Neural progenitor cell (in vitro differentiated cells): ENCODE measurements at regions not wholly inside any gene's neighbourhood (a gene's known extent, or its start where the extent isn't known, plus 50 kb on each side); places are given as distances from the start of the nearest gene placed in this dataset.

Experiments
- DNase-seq: peaks from one replicate; pipeline ENCODE4 v3.0.0-alpha.2; 2016; ENCODE audit warnings: low spot score
- H2AFZ ChIP-seq: fragments of 200-600 bp; sonication (generic); replicated peaks from 2 replicates; pipeline ENCODE4 v1.6.1; 2016; ENCODE audit warnings: antibody characterized with exemption
- H3F3A ChIP-seq: fragments of 200-600 bp; sonication (generic); 2 replicates; pipeline ENCODE4 v1.6.1; 2016; ENCODE audit warnings: antibody characterized with exemption, low read depth
- H3K27ac ChIP-seq: fragments of 200-600 bp; sonication (generic); 2 replicates; pipeline ENCODE4 v1.5.1; 2016; ENCODE audit warnings: mild to moderate bottlenecking
- H3K27me3 ChIP-seq: fragments of 200-600 bp; sonication (generic); 2 replicates; pipeline ENCODE4 v1.6.1; 2016; ENCODE audit warnings: mild to moderate bottlenecking, moderate library complexity
- H3K36me3 ChIP-seq: fragments of 200-600 bp; sonication (generic); 2 replicates; pipeline ENCODE4 v1.5.1; 2016
- H3K4me1 ChIP-seq: fragments of 200-600 bp; sonication (generic); 2 replicates; pipeline ENCODE4 v1.6.1; 2016; ENCODE audit warnings: mixed run types
- H3K4me2 ChIP-seq: fragments of 200-600 bp; sonication (generic); 2 replicates; pipeline ENCODE4 v1.6.1; 2016
- H3K4me3 ChIP-seq: fragments of 200-600 bp; sonication (generic); 2 replicates; pipeline ENCODE4 v1.5.1; 2016
- H3K79me2 ChIP-seq: fragments of 200-600 bp; sonication (generic); 2 replicates; pipeline ENCODE4 v1.6.1; 2016; ENCODE audit warnings: low read depth
- H3K9ac ChIP-seq: fragments of 200-600 bp; sonication (generic); 2 replicates; pipeline ENCODE4 v1.6.1; 2016
- H3K9me3 ChIP-seq: fragments of 200-600 bp; sonication (generic); 2 replicates; pipeline ENCODE4 v1.5.1; 2016; ENCODE audit warnings: low read depth
- H4K20me1 ChIP-seq: fragments of 200-600 bp; sonication (generic); 2 replicates; pipeline ENCODE4 v1.6.1; 2016; ENCODE audit warnings: low read depth
- H3K27ac Mint-ChIP-seq: 3 replicates; pipeline ENCODE4 v1.8.0; 2021; ENCODE audit warnings: mixed read lengths
- H3K27me3 Mint-ChIP-seq: 2 replicates; pipeline ENCODE4 v1.8.0; 2022; ENCODE audit warnings: low read depth, mild to moderate bottlenecking, inconsistent platforms, moderate library complexity, mixed read lengths; ENCODE audit not compliant: insufficient read depth
- H3K36me3 Mint-ChIP-seq: 3 replicates; pipeline ENCODE4 v1.8.0; 2021; ENCODE audit warnings: mixed read lengths
- H3K4me1 Mint-ChIP-seq: 3 replicates; pipeline ENCODE4 v1.8.0; 2021; ENCODE audit warnings: mixed read lengths
- H3K4me3 Mint-ChIP-seq: 3 replicates; pipeline ENCODE4 v1.8.0; 2021; ENCODE audit warnings: mild to moderate bottlenecking, moderate library complexity, mixed read lengths
- H3K9me3 Mint-ChIP-seq: 3 replicates; pipeline ENCODE4 v1.8.0; 2020; ENCODE audit warnings: mixed read lengths
- CTCF ChIP-seq: fragments of 200-600 bp; sonication (generic); IDR thresholded peaks from 2 replicates; pipeline ENCODE4 v1.5.1; 2017; ENCODE audit warnings: antibody characterized with exemption, mild to moderate bottlenecking
- EZH2 ChIP-seq: fragments of 200-600 bp; sonication (generic); IDR thresholded peaks from 2 replicates; pipeline ENCODE4 v1.6.1; 2017; ENCODE audit warnings: antibody characterized with exemption, mild to moderate bottlenecking, moderate library complexity
- EZH2phosphoT487 ChIP-seq: fragments of 200-600 bp; sonication (generic); IDR thresholded peaks from 2 replicates; pipeline ENCODE4 v1.6.1; 2017; ENCODE audit warnings: antibody characterized with exemption

GRCh38 chr1:221154932-221155331, 275.7 kb downstream of the HLX start:
- Histone ChIP-seq H4K20me1 (no peaks in the 10 kb centered on the region), H3K4me1 (no peaks in the 10 kb centered on the region), H3K9me3 (peaks cover 5% of the 10 kb centered on the region), H3K36me3 (no peaks in the 10 kb centered on the region), H2AFZ (no peak overlapping the region), H3F3A (no peaks in the 10 kb centered on the region), H3K4me2 (no peak overlapping the region), H3K27ac (no peak overlapping the region), H3K27me3 (no peaks in the 10 kb centered on the region), H3K79me2 (no peaks in the 10 kb centered on the region), H3K9ac (no peak overlapping the region), H3K4me3 (no peak overlapping the region)
- Mint-ChIP-seq H3K27ac (no peak overlapping the region), H3K4me3 (no peak overlapping the region), H3K4me1 (peaks cover 5% of the 10 kb centered on the region), H3K27me3 (peaks cover 3% of the 10 kb centered on the region), H3K9me3 (peaks cover 3% of the 10 kb centered on the region), H3K36me3 (no peaks in the 10 kb centered on the region)
- TF ChIP-seq EZH2 (no peak), CTCF (no peak), EZH2phosphoT487 (no peak)
- DNase-seq = no peak

- Histone ChIP-seq H3K4me1 (peaks cover 10% of the 10 kb centered on the region), H3K36me3 (no peaks in the 10 kb centered on the region), H3K27me3 (no peaks in the 10 kb centered on the region), H3K79me2 (no peaks in the 10 kb centered on the region), H3K9me3 (no peaks in the 10 kb centered on the region), H3F3A (no peaks in the 10 kb centered on the region), H4K20me1 (no peaks in the 10 kb centered on the region), H3K9ac (no peak overlapping the region), H2AFZ (no peak overlapping the region), H3K27ac (no peak overlapping the region), H3K4me3 (no peak overlapping the region), H3K4me2 (no peak overlapping the region)
- H3K27ac Mint-ChIP-seq = no peak overlapping the region
- H3K36me3 Mint-ChIP-seq = no peaks in the 10 kb centered on the region
- TF ChIP-seq EZH2 (no peak), EZH2phosphoT487 (no peak)
- DNase-seq = no peak
- H3K27me3 Mint-ChIP-seq = peaks cover 3% of the 10 kb centered on the region
- H3K4me3 Mint-ChIP-seq = no peak overlapping the region
- H3K4me1 Mint-ChIP-seq = peaks cover 5% of the 10 kb centered on the region
- peaks cover 3% of the 10 kb centered on the region for H3K9me3 Mint-ChIP-seq
Observed at GRCh38 chr1:221157026-221157761, 278.0 kb downstream of the HLX start.

- Histone ChIP-seq H3K36me3 (no peaks in the 10 kb centered on the region), H3K27me3 (no peaks in the 10 kb centered on the region), H3K79me2 (no peaks in the 10 kb centered on the region), H3K4me2 (no peak overlapping the region), H3K4me3 (no peak overlapping the region), H3K9ac (no peak overlapping the region), H3K27ac (no peak overlapping the region), H3F3A (peaks cover 9% of the 10 kb centered on the region), H4K20me1 (no peaks in the 10 kb centered on the region), H3K4me1 (peaks cover 30% of the 10 kb centered on the region), H3K9me3 (no peaks in the 10 kb centered on the region), H2AFZ (no peak overlapping the region)
- Mint-ChIP-seq H3K4me3 (no peak overlapping the region), H3K4me1 (peaks cover 10% of the 10 kb centered on the region), H3K27ac (no peak overlapping the region), H3K27me3 (peaks cover 2% of the 10 kb centered on the region), H3K9me3 (no peaks in the 10 kb centered on the region), H3K36me3 (no peaks in the 10 kb centered on the region)
- DNase-seq = no peak
- TF ChIP-seq CTCF (no peak), EZH2 (no peak), EZH2phosphoT487 (no peak)
Observed at GRCh38 chr1:221159608-221160007, 280.4 kb downstream of the HLX start.

- H3K36me3 ChIP-seq = no peaks in the 10 kb centered on the region
- no peak overlapping the region for H3K27ac ChIP-seq
- H3K9ac ChIP-seq = no peak overlapping the region
- H3K27me3 Mint-ChIP-seq = peaks cover 8% of the 10 kb centered on the region
- peaks cover 9% of the 10 kb centered on the region for H3F3A ChIP-seq
- peaks cover 30% of the 10 kb centered on the region for H3K4me1 ChIP-seq
- TF ChIP-seq EZH2 (no peak), EZH2phosphoT487 (no peak), CTCF (no peak)
- H4K20me1 ChIP-seq = no peaks in the 10 kb centered on the region
- H3K4me3 Mint-ChIP-seq = no peak overlapping the region
- H3K4me3 ChIP-seq = no peak overlapping the region
- H3K27ac Mint-ChIP-seq = no peak overlapping the region
- no peak for DNase-seq
- H3K4me2 ChIP-seq = no peak overlapping the region
- no peaks in the 10 kb centered on the region for H3K9me3 ChIP-seq
- H3K9me3 Mint-ChIP-seq = no peaks in the 10 kb centered on the region
- no peaks in the 10 kb centered on the region for H3K79me2 ChIP-seq
- peaks cover 10% of the 10 kb centered on the region for H3K4me1 Mint-ChIP-seq
- no peaks in the 10 kb centered on the region for H3K36me3 Mint-ChIP-seq
- no peaks in the 10 kb centered on the region for H3K27me3 ChIP-seq
- peak overlapping the region; percentile 28 for H2AFZ ChIP-seq
Observed at GRCh38 chr1:221161571-221162041, 282.4 kb downstream of the HLX start.
